ENCODE measurements at regions not wholly inside any gene's neighbourhood (a gene's known extent, or its start where the extent isn't known, plus 50 kb on each side); places are given as distances from the start of the nearest gene placed in this dataset.

DNA sequence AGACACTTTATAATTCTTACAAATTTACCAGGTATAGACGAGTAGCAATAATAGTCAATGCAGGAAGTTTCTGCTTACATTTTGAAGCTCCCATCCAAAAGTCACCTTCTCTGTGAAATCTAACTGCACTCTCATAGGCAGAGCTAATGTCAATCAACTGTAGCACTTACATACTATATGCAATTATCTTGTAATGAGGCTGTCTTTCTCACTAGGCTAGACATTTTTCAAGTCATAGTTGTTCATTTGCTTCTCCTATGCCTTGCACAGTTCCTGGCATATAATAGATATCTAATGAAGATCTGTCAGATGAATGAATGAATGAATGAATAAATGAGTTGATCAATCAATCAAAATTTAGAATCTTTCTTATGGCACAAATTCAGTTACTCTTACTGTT, 273.0 kb upstream of the DAB1 start:
- FAIRE-seq (no peak), DNase-seq (no peak)
- WGBS, 3 donors: 59 to 70% (median 68%) methylated on average over 1 of the region's 1 CpG

GRCh38 chr1:57696043-57696442, 272.2 kb upstream of the DAB1 start:
- Histone ChIP-seq H3K4me3 (ENCODE audit: low read depth in 1 of 3, low read length in 3 of 3) (no peak overlapping the region), H3K27me3 (ENCODE audit: control insufficient read depth in 3 of 3, insufficient read depth in 3 of 3, low read length in 3 of 3) (peaks cover 0 to 3% (median 2%) of the 10 kb centered on the region in 3 donors), H3K36me3 (ENCODE audit: control insufficient read depth in 3 of 3, insufficient read depth in 2 of 3, low read depth in 1 of 3, low read length in 3 of 3) (no peaks in the 10 kb centered on the region), H3K27ac (ENCODE audit: low read depth in 1 of 3, low read length in 2 of 3) (no peak overlapping the region), H3K4me1 (ENCODE audit: control insufficient read depth in 3 of 3, insufficient read depth in 2 of 3, low read depth in 1 of 3, low read length in 2 of 3) (no peaks in the 10 kb centered on the region), H3K9me3 (ENCODE audit: control insufficient read depth in 2 of 2, insufficient read depth in 1 of 2, low read depth in 1 of 2, low read length in 1 of 2) (peaks cover 0 to 8% of the 10 kb centered on the region in 2 donors)
- WGBS, 3 donors: 15 to 35% (median 21%) methylated on average over 2 of the region's 2 CpGs
- FAIRE-seq: no peak
- DNase-seq: no peak

More for the DNA sequence above, 273.0 kb upstream of the DAB1 start:
- Histone ChIP-seq H3K27ac (ENCODE audit: low read depth in 1 of 3, low read length in 2 of 3) (no peak overlapping the region), H3K4me3 (ENCODE audit: low read depth in 1 of 3, low read length in 3 of 3) (no peak overlapping the region), H3K4me1 (ENCODE audit: control insufficient read depth in 3 of 3, insufficient read depth in 2 of 3, low read depth in 1 of 3, low read length in 2 of 3) (no peaks in the 10 kb centered on the region), H3K9me3 (ENCODE audit: control insufficient read depth in 2 of 2, insufficient read depth in 1 of 2, low read depth in 1 of 2, low read length in 1 of 2) (peaks cover 0 to 8% of the 10 kb centered on the region in 2 donors), H3K36me3 (ENCODE audit: control insufficient read depth in 3 of 3, insufficient read depth in 2 of 3, low read depth in 1 of 3, low read length in 3 of 3) (no peaks in the 10 kb centered on the region), H3K27me3 (ENCODE audit: control insufficient read depth in 3 of 3, insufficient read depth in 3 of 3, low read length in 3 of 3) (peaks cover 0 to 3% (median 2%) of the 10 kb centered on the region in 3 donors)

DNA sequence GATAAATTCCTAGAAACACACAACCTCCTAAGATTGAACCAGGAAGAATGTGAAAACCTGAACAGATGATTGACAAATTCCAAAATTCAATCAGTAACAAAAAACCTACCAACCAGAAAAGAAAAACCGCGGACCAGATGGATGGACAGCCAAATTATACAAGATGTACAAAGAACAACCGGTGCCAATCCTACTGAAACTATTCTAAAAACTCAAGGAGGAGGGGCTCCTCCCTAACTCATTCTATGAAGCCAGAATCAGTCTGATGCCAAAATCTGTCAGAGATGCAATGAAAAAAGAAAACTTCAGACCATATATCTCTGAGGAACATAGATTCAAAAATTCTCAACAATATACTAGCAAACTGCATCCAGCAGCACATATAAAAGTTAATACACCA, 262.4 kb upstream of the DAB1 start:
- FAIRE-seq: no peak
- H3K4me1 ChIP-seq (ENCODE audit: control insufficient read depth in 3 of 3, insufficient read depth in 2 of 3, low read depth in 1 of 3, low read length in 2 of 3): no peaks in the 10 kb centered on the region
- 93 to 98% (median 95%) methylated on average over 3 of the region's 3 CpGs for WGBS, 3 donors

DNA sequence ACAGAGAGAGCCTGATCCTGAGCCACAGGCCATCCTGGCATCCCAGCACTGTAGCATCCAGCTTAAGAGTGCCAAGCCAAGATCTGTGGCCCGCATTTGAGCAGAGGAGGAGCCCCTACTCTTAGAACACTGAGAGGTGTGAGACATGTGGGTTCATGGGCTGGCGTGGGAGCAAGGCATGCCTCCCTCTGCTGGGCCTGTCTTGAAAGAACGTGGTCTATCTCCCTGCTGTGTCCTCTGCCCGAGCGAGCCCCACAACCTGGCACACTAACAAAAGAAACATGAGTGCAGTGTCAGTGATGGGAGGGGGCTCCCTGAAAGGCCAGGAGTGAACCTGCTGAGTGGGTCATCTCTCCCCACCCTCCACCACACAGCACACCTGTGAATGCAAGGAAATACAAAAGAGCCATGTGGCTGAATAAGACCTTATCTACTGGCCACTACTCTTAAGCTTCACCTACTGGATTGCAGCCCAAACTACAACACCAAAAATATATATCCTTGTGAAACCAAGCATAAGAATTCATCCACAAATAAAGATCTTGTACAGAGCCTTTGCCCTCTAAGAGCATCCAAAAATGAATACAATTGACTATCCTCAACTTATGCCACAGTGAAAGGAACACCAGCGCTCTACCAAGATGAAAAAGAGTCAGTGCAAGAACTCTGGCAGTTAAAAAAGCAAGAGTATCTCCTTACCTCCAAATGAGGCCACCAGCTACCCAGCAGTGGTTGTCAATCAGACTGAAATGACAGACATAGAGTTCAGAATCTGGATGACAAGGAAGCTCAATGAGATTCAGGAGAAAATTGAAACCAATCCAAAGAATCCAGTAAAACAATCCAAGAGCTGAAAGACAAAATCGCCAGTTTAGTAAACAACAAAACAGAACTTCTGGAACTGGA, 259.4 kb upstream of the DAB1 start:
- Histone ChIP-seq H3K4me1 (ENCODE audit: control insufficient read depth in 3 of 3, insufficient read depth in 2 of 3, low read depth in 1 of 3, low read length in 2 of 3) (no peaks in the 10 kb centered on the region), H3K4me3 (ENCODE audit: low read depth in 1 of 3, low read length in 3 of 3) (no peak overlapping the region), H3K27ac (ENCODE audit: low read depth in 1 of 3, low read length in 2 of 3) (no peak overlapping the region), H3K9me3 (ENCODE audit: control insufficient read depth in 2 of 2, insufficient read depth in 1 of 2, low read depth in 1 of 2, low read length in 1 of 2) (no peaks in the 10 kb centered on the region), H3K36me3 (ENCODE audit: control insufficient read depth in 3 of 3, insufficient read depth in 2 of 3, low read depth in 1 of 3, low read length in 3 of 3) (no peaks in the 10 kb centered on the region), H3K27me3 (ENCODE audit: control insufficient read depth in 3 of 3, insufficient read depth in 3 of 3, low read length in 3 of 3) (no peaks in the 10 kb centered on the region)
- no peak for FAIRE-seq
- no peak for DNase-seq
- 55 to 56% (median 55%) methylated on average over 7 of the region's 7 CpGs for WGBS, 3 donors

More for the DNA sequence above, 262.4 kb upstream of the DAB1 start:
- Histone ChIP-seq H3K4me3 (ENCODE audit: low read depth in 1 of 3, low read length in 3 of 3) (no peak overlapping the region), H3K27me3 (ENCODE audit: control insufficient read depth in 3 of 3, insufficient read depth in 3 of 3, low read length in 3 of 3) (no peaks in the 10 kb centered on the region), H3K27ac (ENCODE audit: low read depth in 1 of 3, low read length in 2 of 3) (no peak overlapping the region), H3K36me3 (ENCODE audit: control insufficient read depth in 3 of 3, insufficient read depth in 2 of 3, low read depth in 1 of 3, low read length in 3 of 3) (no peaks in the 10 kb centered on the region), H3K9me3 (ENCODE audit: control insufficient read depth in 2 of 2, insufficient read depth in 1 of 2, low read depth in 1 of 2, low read length in 1 of 2) (no peaks in the 10 kb centered on the region)
- no peak for DNase-seq

DNA sequence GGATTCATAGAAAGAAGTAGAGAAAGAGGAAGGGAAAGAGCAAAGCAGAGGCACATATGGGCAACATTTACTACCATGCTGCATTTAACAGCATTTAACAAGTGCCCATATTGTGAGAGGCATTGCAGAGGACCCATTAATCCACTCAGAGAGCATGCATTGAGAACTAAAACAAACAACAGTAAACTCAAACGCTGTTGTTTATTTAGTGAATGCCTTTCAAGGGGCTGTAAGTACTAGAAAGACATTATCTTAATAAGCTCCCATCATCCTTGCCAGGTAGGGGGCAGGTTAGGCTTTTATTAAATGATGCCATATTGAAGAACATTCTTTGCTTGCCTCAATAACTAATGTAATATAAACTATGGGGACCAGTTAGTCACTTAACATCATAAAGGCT, 254.3 kb upstream of the DAB1 start:
- H3K36me3 ChIP-seq (ENCODE audit: control insufficient read depth in 3 of 3, insufficient read depth in 2 of 3, low read depth in 1 of 3, low read length in 3 of 3): no peaks in the 10 kb centered on the region
- no peaks in the 10 kb centered on the region for H3K9me3 ChIP-seq (ENCODE audit: control insufficient read depth in 2 of 2, insufficient read depth in 1 of 2, low read depth in 1 of 2, low read length in 1 of 2)
- H3K27me3 ChIP-seq (ENCODE audit: control insufficient read depth in 3 of 3, insufficient read depth in 3 of 3, low read length in 3 of 3): no peaks in the 10 kb centered on the region
- WGBS, 3 donors: 5 to 13% (median 6%) methylated on average over 1 of the region's 1 CpG
- FAIRE-seq (no peak), DNase-seq (no peak)
- H3K4me3 ChIP-seq (ENCODE audit: low read depth in 1 of 3, low read length in 3 of 3): no peak overlapping the region
- no peak overlapping the region for H3K27ac ChIP-seq (ENCODE audit: low read depth in 1 of 3, low read length in 2 of 3)
- H3K4me1 ChIP-seq (ENCODE audit: control insufficient read depth in 3 of 3, insufficient read depth in 2 of 3, low read depth in 1 of 3, low read length in 2 of 3): no peaks in the 10 kb centered on the region

DNA sequence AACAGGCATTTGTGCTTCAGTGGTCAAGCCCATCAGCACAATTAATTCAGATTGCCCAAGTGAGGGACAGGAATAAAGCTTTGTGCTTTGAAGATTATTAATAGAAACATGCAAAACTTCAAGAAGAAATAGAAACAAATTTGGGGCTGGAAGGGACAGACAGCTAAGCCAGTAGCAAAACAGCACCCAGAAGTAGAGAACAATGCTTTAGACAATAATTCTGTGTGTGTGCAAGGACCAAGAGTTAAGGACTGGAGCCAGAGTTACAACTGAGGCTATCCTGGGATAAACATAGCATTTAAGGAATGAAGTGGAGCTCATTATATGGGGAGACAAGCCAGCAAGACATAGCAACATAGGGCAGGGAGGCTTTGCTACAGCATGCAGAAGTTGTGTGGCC, 251.9 kb upstream of the DAB1 start:
- no peaks in the 10 kb centered on the region for H3K27me3 ChIP-seq (ENCODE audit: control insufficient read depth in 3 of 3, insufficient read depth in 3 of 3, low read length in 3 of 3)
- FAIRE-seq: no peak
- DNase-seq: no peak
- H3K27ac ChIP-seq (ENCODE audit: low read depth in 1 of 3, low read length in 2 of 3): no peak overlapping the region
- no peaks in the 10 kb centered on the region for H3K4me1 ChIP-seq (ENCODE audit: control insufficient read depth in 3 of 3, insufficient read depth in 2 of 3, low read depth in 1 of 3, low read length in 2 of 3)
- H3K9me3 ChIP-seq (ENCODE audit: control insufficient read depth in 2 of 2, insufficient read depth in 1 of 2, low read depth in 1 of 2, low read length in 1 of 2): no peaks in the 10 kb centered on the region
- no peaks in the 10 kb centered on the region for H3K36me3 ChIP-seq (ENCODE audit: control insufficient read depth in 3 of 3, insufficient read depth in 2 of 3, low read depth in 1 of 3, low read length in 3 of 3)
- H3K4me3 ChIP-seq (ENCODE audit: low read depth in 1 of 3, low read length in 3 of 3): no peak overlapping the region

DNA sequence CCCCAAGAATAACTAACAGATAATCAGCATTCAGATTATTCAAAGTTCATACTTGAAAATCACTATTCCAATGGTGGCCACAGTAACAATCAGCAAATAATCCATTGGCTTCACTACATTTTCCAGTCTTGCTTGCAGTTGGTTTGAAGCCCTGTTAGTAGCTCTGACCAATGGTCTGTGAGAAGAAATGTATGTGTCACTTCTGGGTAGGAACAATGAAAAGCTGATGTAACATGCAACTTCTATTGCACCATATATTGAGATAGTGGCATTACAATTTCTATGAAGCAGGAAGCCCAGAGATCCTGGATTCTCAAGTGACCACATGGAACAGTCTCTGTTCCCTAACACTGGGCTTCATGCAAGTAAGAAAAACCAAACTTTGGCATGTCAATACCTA, 250.9 kb upstream of the DAB1 start:
- H3K36me3 ChIP-seq (ENCODE audit: control insufficient read depth in 3 of 3, insufficient read depth in 2 of 3, low read depth in 1 of 3, low read length in 3 of 3): no peaks in the 10 kb centered on the region
- no peaks in the 10 kb centered on the region for H3K27me3 ChIP-seq (ENCODE audit: control insufficient read depth in 3 of 3, insufficient read depth in 3 of 3, low read length in 3 of 3)
- FAIRE-seq: no peak
- no peak overlapping the region for H3K4me3 ChIP-seq (ENCODE audit: low read depth in 1 of 3, low read length in 3 of 3)
- H3K27ac ChIP-seq (ENCODE audit: low read depth in 1 of 3, low read length in 2 of 3): no peak overlapping the region
- no peaks in the 10 kb centered on the region for H3K9me3 ChIP-seq (ENCODE audit: control insufficient read depth in 2 of 2, insufficient read depth in 1 of 2, low read depth in 1 of 2, low read length in 1 of 2)
- no peaks in the 10 kb centered on the region for H3K4me1 ChIP-seq (ENCODE audit: control insufficient read depth in 3 of 3, insufficient read depth in 2 of 3, low read depth in 1 of 3, low read length in 2 of 3)
- no peak for DNase-seq

- Histone ChIP-seq H3K9me3 (ENCODE audit: control insufficient read depth in 2 of 2, insufficient read depth in 1 of 2, low read depth in 1 of 2, low read length in 1 of 2) (no peaks in the 10 kb centered on the region), H3K4me1 (ENCODE audit: control insufficient read depth in 3 of 3, insufficient read depth in 2 of 3, low read depth in 1 of 3, low read length in 2 of 3) (no peaks in the 10 kb centered on the region), H3K27ac (ENCODE audit: low read depth in 1 of 3, low read length in 2 of 3) (no peak overlapping the region), H3K36me3 (ENCODE audit: control insufficient read depth in 3 of 3, insufficient read depth in 2 of 3, low read depth in 1 of 3, low read length in 3 of 3) (no peaks in the 10 kb centered on the region), H3K4me3 (ENCODE audit: low read depth in 1 of 3, low read length in 3 of 3) (no peak overlapping the region), H3K27me3 (ENCODE audit: control insufficient read depth in 3 of 3, insufficient read depth in 3 of 3, low read length in 3 of 3) (no peaks in the 10 kb centered on the region)
- FAIRE-seq (no peak), DNase-seq (no peak)
- WGBS, 3 donors: 98 to 100% (median 100%) methylated on average over 1 of the region's 1 CpG
Observed at GRCh38 chr1:57672346-57673140, 248.7 kb upstream of the DAB1 start.

All from small intestine (tissue), 7 donors.